ENCODE measurements at regions not wholly inside any gene's neighbourhood (a gene's known extent, or its start where the extent isn't known, plus 50 kb on each side); places are given as distances from the start of the nearest gene placed in this dataset.

DNA sequence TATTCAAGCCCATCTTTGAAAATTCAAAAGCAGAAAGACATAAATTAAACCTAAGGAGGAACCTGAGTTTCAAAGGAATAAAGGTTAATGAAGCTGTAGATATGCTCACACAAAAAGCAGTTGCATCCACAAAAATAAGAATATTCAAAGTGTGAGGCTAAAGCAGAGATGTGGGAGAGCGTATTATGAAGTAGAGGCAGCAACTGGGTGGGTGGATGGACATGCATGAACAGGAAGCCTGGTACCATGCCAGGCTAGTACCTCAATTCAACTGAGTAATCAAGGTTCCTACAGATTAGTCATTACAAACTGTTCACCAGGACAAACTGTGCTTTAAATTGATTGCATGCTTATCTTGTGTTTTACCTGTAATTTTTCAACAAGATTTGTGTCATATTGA lies 330.0 kb upstream of the PKDCC start:
- no peaks in the 10 kb centered on the region for H3K9me3 ChIP-seq

DNA sequence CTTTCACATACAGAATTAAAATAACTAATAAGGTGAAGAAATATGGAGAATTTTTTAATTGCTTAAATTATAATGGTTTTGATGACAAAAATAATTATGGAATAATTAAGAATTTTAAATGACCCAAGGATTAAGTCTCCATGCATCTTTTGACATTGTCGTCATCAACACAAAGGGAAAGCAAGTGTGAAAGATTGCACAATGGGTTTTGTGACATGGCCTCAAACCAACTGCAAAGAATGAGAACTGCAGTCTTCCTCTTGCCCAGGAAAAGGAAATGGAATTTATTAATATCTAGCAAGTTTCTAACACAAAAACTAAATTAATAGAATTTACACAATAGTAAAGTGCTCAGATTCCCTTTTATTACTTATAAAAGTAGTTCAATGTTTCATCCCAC lies 329.1 kb upstream of the PKDCC start:
- peaks cover 0 to 2% (median 0%) of the 10 kb centered on the region in 3 donors for H3K4me1 ChIP-seq
- no peaks in the 10 kb centered on the region for H3K36me3 ChIP-seq
- WGBS, 2 donors: 86% methylated on average over 1 of the region's 1 CpG
- no peak for ATAC-seq
- TF ChIP-seq, protein P1, sequence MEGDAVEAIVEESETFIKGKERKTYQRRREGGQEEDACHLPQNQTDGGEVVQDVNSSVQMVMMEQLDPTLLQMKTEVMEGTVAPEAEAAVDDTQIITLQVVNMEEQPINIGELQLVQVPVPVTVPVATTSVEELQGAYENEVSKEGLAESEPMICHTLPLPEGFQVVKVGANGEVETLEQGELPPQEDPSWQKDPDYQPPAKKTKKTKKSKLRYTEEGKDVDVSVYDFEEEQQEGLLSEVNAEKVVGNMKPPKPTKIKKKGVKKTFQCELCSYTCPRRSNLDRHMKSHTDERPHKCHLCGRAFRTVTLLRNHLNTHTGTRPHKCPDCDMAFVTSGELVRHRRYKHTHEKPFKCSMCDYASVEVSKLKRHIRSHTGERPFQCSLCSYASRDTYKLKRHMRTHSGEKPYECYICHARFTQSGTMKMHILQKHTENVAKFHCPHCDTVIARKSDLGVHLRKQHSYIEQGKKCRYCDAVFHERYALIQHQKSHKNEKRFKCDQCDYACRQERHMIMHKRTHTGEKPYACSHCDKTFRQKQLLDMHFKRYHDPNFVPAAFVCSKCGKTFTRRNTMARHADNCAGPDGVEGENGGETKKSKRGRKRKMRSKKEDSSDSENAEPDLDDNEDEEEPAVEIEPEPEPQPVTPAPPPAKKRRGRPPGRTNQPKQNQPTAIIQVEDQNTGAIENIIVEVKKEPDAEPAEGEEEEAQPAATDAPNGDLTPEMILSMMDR (IDR thresholded peaks at IDR 0.05): no peak
- intact Hi-C loops (cut with DNase I): no loop called here
- H3K4me3 ChIP-seq: no peak overlapping the region
- H3K27ac ChIP-seq: no peak overlapping the region
- peak; percentile 63 for FAIRE-seq
- no peak for DNase-seq
- no peaks in the 10 kb centered on the region for H3K9me3 ChIP-seq
- H3K27me3 ChIP-seq: no peaks in the 10 kb centered on the region

More for the DNA sequence above, 330.0 kb upstream of the PKDCC start:
- Histone ChIP-seq H3K4me1 (peaks cover 0 to 2% (median 0%) of the 10 kb centered on the region in 3 donors), H3K4me3 (no peak overlapping the region), H3K36me3 (no peaks in the 10 kb centered on the region), H3K27me3 (no peaks in the 10 kb centered on the region), H3K27ac (no peak overlapping the region)
- FAIRE-seq: no peak
- ATAC-seq: no peak
- DNase-seq: no peak
- TF ChIP-seq, protein P1 (IDR thresholded peaks at IDR 0.05): no peak
- intact Hi-C loops (cut with DNase I): no loop called here
- 79 to 89% methylated on average over 1 of the region's 1 CpG for WGBS, 2 donors

DNA sequence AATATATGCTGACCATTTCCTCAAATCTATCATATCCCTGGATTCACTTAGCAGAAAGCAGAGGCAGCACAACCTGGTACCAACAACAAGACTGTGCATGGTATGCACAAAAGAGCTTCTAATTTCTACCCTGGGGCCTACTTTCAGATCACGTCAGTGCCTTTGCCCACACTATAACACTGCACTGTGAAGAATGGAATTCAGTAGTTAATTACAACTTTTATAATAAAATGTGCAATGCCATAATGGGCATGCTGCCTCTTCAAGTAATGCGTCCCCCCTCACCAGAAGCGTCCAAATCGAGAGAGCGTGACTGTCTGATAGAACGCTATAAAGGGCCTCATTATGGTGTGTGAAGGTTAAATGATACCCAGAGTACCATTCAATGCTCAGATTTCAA lies 328.1 kb upstream of the PKDCC start:
- Histone ChIP-seq H3K4me3 (no peak overlapping the region), H3K36me3 (no peaks in the 10 kb centered on the region), H3K27ac (no peak overlapping the region), H3K9me3 (no peaks in the 10 kb centered on the region), H3K27me3 (no peaks in the 10 kb centered on the region), H3K4me1 (peaks cover 0 to 2% (median 0%) of the 10 kb centered on the region in 3 donors)
- TF ChIP-seq, protein P1 (IDR thresholded peaks at IDR 0.05): no peak
- ATAC-seq (no peak), DNase-seq (no peak), FAIRE-seq (no peak)
- intact Hi-C loops (cut with DNase I): no loop called here
- WGBS, 2 donors: 94 to 95% methylated on average over 6 of the region's 6 CpGs

DNA sequence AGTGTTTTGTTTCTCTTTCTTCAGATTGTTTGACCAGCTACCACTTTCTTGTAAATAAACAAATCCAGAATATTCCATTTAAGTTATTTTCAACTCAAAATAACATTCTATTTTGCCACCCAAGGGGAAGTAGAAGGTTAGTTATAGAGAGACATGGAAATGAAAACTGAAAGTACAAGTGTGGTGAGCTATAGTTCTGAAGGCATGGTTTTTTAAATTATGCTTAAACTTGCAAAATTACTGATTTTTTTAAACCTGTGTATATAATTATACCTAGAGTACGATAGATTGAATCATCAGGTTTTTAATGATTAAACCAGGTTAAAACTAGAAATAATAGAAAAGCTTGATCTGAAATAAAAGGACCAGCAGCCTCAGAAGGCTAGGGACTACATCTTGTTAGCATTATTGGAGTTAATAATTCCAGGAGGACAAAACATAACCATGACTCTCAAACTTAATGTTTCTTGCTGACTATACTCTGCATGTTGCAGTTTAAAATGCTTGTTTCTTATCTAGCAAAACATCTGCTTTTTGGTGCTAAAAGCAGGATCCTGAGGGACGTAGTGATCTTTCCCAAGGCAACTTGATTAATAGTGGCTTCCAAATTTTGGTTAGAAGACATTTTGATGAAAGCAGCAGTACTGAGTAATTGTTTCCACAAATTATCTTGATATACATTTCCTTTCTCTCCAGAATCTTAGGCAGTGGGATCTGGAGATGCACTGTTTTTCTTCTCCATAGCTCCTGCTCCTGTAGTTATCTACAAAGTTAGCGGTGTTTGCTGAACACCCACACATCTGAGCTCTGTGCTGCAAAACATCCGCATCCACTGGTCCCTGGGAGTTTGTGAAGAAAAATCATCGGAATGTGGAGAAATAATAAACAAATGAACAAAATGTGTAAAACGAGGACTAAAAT lies 327.2 kb upstream of the PKDCC start:
- no peak for DNase-seq
- no peaks in the 10 kb centered on the region for H3K36me3 ChIP-seq
- intact Hi-C loops (cut with DNase I): no loop called here
- 60 to 68% methylated on average over 6 of the region's 6 CpGs for WGBS, 2 donors
- H3K27me3 ChIP-seq: no peaks in the 10 kb centered on the region
- no peaks in the 10 kb centered on the region for H3K9me3 ChIP-seq
- peak; percentile 63 for FAIRE-seq
- peaks cover 0 to 2% (median 0%) of the 10 kb centered on the region in 3 donors for H3K4me1 ChIP-seq
- TF ChIP-seq, protein P1 (IDR thresholded peaks at IDR 0.05): no peak
- peak overlapping the region in 1 of 4 donors; percentile 7 for H3K27ac ChIP-seq
- peak in 1 of 4 donors; percentile 38 for ATAC-seq
- no peak overlapping the region for H3K4me3 ChIP-seq

All from pancreas (tissue), 10 donors.